H1 (cell line): ENCODE measurements at regions not wholly inside any gene's neighbourhood (a gene's known extent, or its start where the extent isn't known, plus 50 kb on each side); places are given as distances from the start of the nearest gene placed in this dataset.

Experiments used
- CTBP2 ChIP-seq: IDR thresholded peaks from 2 replicates; pipeline ENCODE4 v1.7.0; 2011; ENCODE audit warnings: borderline replicate concordance, mild to moderate bottlenecking, moderate library complexity, mixed read lengths, low read length; ENCODE audit not compliant: insufficient read depth, insufficient read length
- EP300 ChIP-seq, 2 experiments: IDR thresholded peaks; 1 replicate in 1 of 2; 2 replicates in 1 of 2; pipeline ENCODE4 v1.6.1; 2011 to 2012; ENCODE audit warnings: low read depth in 2 of 2, low read length in 2 of 2, mild to moderate bottlenecking in 2 of 2, borderline replicate concordance in 1 of 2, inconsistent platforms in 1 of 2, moderate library complexity in 1 of 2
- GABPA ChIP-seq: IDR thresholded peaks from 2 replicates; pipeline ENCODE4 v1.6.1; 2011; ENCODE audit warnings: mild to moderate bottlenecking, low read length, moderate library complexity, borderline replicate concordance; ENCODE audit not compliant: insufficient read depth
- KDM5A ChIP-seq: fragments of 200-600 bp; IDR thresholded peaks from 2 replicates; pipeline ENCODE4 v1.7.1; 2012; ENCODE audit warnings: mild to moderate bottlenecking, low read length, inconsistent platforms, mixed read lengths
- MAFK ChIP-seq: IDR thresholded peaks from 2 replicates; pipeline ENCODE4 v1.6.1; 2012; ENCODE audit warnings: low read depth, mild to moderate bottlenecking, improper control_type of control experiment, low read length
- POLR2A ChIP-seq, 2 experiments: IDR thresholded peaks; 1 replicate in 1 of 2; 2 replicates in 1 of 2; pipeline ENCODE4 v1.6.1; 2011; ENCODE audit warnings: low read depth in 2 of 2, low read length in 2 of 2, mild to moderate bottlenecking in 2 of 2; ENCODE audit errors: control extremely low read depth in 1 of 2
- POLR2AphosphoS5 ChIP-seq: IDR thresholded peaks from 2 replicates; pipeline ENCODE4 v1.6.1; 2011; ENCODE audit warnings: low read depth, low read length
- RFX5 ChIP-seq: IDR thresholded peaks from 2 replicates; pipeline ENCODE4 v1.6.1; 2011; ENCODE audit warnings: low read depth, low read length, improper control_type of control experiment, borderline replicate concordance
- SIN3A ChIP-seq, 2 experiments: IDR thresholded peaks in 1 of 2; conservative IDR thresholded peaks in 1 of 2; 2 replicates each; pipeline ENCODE4 v1.6.1; 2011 to 2012; ENCODE audit warnings: low read length in 2 of 2, improper control_type of control experiment in 1 of 2, low read depth in 1 of 2, mild to moderate bottlenecking in 1 of 2
- SIX5 ChIP-seq: IDR thresholded peaks from 2 replicates; pipeline ENCODE4 v1.6.1; 2011; ENCODE audit warnings: mild to moderate bottlenecking, low read depth, low read length
- TF ChIP-seq, protein P1 (sequence below), 3 experiments: IDR thresholded peaks; 1 replicate in 2 of 3; 2 replicates in 1 of 3; pipeline versions ENCODE4 v1.5.1 to v1.6.1; 2011; ENCODE audit warnings: low read length in 3 of 3, mild to moderate bottlenecking in 3 of 3, inconsistent platforms in 2 of 3, low read depth in 1 of 3, moderate library complexity in 1 of 3; ENCODE audit not compliant: insufficient read depth in 1 of 3; ENCODE audit errors: control extremely low read depth in 1 of 3
- TF ChIP-seq, protein P2 (sequence below): IDR thresholded peaks from 2 replicates; pipeline ENCODE4 v1.6.1; 2011; ENCODE audit warnings: low read length, improper control_type of control experiment
- TF ChIP-seq, protein P3 (sequence below): IDR thresholded peaks from 2 replicates; pipeline ENCODE4 v1.6.1; 2012; ENCODE audit warnings: inconsistent platforms

DNA sequence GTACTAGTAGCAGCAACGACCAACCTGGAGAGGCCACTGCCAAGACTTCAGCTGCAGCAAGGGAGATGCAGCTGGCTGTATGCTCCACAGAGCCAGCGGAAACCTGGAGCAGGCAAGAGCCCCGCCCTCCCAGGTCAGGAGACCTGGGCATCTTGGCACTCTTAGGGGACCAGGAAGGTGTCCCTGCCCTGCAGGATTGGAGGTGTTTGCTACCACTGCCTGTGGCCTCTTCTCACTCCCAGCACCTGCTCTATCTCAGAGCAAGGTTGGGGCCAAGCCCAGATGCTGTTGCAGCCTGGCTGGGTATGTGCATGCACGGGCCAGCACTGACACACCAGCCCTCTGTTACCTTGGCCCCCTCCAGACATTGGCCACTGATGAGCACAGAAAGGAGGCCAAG is 1512.8 kb downstream of the REEP3 start:
- no peak for TF ChIP-seq GABPA
- TF ChIP-seq POLR2AphosphoS5, result no peak
- TF ChIP-seq CTBP2, result no peak
- TF ChIP-seq, protein P1, sequence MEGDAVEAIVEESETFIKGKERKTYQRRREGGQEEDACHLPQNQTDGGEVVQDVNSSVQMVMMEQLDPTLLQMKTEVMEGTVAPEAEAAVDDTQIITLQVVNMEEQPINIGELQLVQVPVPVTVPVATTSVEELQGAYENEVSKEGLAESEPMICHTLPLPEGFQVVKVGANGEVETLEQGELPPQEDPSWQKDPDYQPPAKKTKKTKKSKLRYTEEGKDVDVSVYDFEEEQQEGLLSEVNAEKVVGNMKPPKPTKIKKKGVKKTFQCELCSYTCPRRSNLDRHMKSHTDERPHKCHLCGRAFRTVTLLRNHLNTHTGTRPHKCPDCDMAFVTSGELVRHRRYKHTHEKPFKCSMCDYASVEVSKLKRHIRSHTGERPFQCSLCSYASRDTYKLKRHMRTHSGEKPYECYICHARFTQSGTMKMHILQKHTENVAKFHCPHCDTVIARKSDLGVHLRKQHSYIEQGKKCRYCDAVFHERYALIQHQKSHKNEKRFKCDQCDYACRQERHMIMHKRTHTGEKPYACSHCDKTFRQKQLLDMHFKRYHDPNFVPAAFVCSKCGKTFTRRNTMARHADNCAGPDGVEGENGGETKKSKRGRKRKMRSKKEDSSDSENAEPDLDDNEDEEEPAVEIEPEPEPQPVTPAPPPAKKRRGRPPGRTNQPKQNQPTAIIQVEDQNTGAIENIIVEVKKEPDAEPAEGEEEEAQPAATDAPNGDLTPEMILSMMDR (IDR thresholded peaks at IDR 0.05; ENCODE audit: control extremely low read depth in 1 of 3, insufficient read depth in 1 of 3, low read depth in 1 of 3, low read length in 3 of 3), result no peak
- TF ChIP-seq POLR2A (IDR thresholded peaks at IDR 0.05; ENCODE audit: control extremely low read depth in 1 of 2, low read depth in 2 of 2, low read length in 2 of 2), result no peak
- TF ChIP-seq RFX5, result no peak
- TF ChIP-seq KDM5A, result no peak
- TF ChIP-seq, protein P2, sequence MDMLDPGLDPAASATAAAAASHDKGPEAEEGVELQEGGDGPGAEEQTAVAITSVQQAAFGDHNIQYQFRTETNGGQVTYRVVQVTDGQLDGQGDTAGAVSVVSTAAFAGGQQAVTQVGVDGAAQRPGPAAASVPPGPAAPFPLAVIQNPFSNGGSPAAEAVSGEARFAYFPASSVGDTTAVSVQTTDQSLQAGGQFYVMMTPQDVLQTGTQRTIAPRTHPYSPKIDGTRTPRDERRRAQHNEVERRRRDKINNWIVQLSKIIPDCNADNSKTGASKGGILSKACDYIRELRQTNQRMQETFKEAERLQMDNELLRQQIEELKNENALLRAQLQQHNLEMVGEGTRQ, result no peak
- TF ChIP-seq, protein P3, sequence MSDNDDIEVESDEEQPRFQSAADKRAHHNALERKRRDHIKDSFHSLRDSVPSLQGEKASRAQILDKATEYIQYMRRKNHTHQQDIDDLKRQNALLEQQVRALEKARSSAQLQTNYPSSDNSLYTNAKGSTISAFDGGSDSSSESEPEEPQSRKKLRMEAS, result no peak
- no peak for TF ChIP-seq MAFK
- no peak for TF ChIP-seq EP300 (IDR thresholded peaks at IDR 0.05; ENCODE audit: borderline replicate concordance in 1 of 2, low read depth in 2 of 2, low read length in 2 of 2)
- TF ChIP-seq SIX5, result no peak
- TF ChIP-seq SIN3A (conservative IDR thresholded peaks at IDR 0.05 in 1 of 2, IDR thresholded peaks at IDR 0.05 in 1 of 2; ENCODE audit: low read depth in 1 of 2, low read length in 2 of 2), result no peak
